ENCODE measurements at regions not wholly inside any gene's neighbourhood (a gene's known extent, or its start where the extent isn't known, plus 50 kb on each side); places are given as distances from the start of the nearest gene placed in this dataset.

DNA sequence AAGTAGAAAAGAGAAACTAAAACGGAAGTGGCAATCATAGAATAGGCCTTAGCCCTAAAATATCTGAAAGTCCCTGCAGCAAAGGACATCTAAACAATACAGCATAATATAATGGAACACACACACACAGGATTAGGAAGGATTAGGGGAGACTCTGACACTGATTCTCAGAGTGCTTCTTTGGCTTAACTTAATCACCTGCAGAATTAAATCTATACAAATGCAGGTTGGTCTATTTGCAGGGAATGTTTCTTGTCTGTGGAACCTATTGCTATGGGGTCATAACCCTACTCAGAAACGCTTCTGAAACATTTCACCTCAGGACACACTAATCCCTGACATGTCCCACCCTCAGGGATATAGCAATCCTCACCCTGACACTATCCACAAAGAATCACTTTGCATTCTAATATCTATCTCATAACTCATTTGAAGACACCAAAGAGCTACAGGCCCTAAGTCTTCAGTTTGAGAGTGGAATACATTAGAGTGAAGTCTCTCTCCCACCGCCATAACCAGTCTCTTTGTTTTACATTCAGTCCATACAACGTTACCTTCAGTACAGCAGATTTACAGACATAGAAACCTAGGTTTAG is 1041.2 kb downstream of the TUSC7 start:
- TF ChIP-seq CTCF (IDR thresholded peaks at IDR 0.05; ENCODE audit: low read depth, low read length) (no peak), EZH2phosphoT487 (IDR thresholded peaks at IDR 0.05; ENCODE audit: low read depth) (no peak)

All from OCI-LY3 (cell line).